ENCODE measurements at regions not wholly inside any gene's neighbourhood (a gene's known extent, or its start where the extent isn't known, plus 50 kb on each side); places are given as distances from the start of the nearest gene placed in this dataset.

DNA sequence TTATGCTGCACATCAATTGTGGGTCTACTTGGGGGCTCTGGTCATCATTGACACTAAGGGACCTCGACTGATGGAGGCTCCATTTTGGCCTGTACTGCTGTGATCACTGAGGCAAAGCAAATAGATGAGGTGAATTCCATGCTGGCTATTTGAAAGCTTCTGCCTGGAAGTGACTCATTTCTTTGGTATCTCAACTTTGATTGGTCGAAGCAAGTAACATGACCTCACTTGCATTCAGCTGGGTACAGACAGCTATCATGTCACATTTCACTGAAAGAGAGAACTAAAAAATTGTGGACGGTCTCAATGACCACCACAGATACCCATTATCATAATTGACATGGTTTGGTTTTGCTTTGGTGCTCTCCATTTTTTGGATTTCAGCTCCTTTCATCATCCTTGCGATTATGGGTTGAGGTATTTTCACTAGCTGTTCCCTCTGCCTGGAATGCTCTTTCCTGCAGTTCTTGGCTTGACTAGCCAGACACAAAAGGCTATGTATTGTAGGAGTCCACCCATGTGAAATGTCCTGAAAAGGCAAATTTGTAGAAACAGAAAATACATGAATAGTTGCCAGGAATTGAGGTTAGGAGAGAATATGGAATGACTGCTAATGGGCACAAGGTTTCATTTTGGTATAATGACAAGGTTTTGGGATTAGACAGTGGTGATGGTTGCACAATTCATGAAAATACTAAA, 369.2 kb upstream of the LCORL start:
- TF ChIP-seq, protein P1, sequence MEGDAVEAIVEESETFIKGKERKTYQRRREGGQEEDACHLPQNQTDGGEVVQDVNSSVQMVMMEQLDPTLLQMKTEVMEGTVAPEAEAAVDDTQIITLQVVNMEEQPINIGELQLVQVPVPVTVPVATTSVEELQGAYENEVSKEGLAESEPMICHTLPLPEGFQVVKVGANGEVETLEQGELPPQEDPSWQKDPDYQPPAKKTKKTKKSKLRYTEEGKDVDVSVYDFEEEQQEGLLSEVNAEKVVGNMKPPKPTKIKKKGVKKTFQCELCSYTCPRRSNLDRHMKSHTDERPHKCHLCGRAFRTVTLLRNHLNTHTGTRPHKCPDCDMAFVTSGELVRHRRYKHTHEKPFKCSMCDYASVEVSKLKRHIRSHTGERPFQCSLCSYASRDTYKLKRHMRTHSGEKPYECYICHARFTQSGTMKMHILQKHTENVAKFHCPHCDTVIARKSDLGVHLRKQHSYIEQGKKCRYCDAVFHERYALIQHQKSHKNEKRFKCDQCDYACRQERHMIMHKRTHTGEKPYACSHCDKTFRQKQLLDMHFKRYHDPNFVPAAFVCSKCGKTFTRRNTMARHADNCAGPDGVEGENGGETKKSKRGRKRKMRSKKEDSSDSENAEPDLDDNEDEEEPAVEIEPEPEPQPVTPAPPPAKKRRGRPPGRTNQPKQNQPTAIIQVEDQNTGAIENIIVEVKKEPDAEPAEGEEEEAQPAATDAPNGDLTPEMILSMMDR (IDR thresholded peaks at IDR 0.05), result no peak
- no peak for TF ChIP-seq POLR2A (IDR thresholded peaks at IDR 0.05)

Measured in transverse colon (tissue), 3 donors.